KMS-11 (cell line): ENCODE measurements at regions not wholly inside any gene's neighbourhood (a gene's known extent, or its start where the extent isn't known, plus 50 kb on each side); places are given as distances from the start of the nearest gene placed in this dataset.

Experiments
- H2AFZ ChIP-seq: fragments of 200-600 bp; sonication (generic); 2 replicates; pipeline ENCODE4 v1.6.1; 2016; ENCODE audit warnings: antibody characterized with exemption, mixed run types, low read depth
- H3K27ac ChIP-seq: fragments of 200-600 bp; sonication (generic); 2 replicates; pipeline ENCODE4 v1.6.1; 2016; ENCODE audit warnings: mild to moderate bottlenecking, mixed run types
- H3K27me3 ChIP-seq: fragments of 200-600 bp; sonication (generic); 2 replicates; pipeline ENCODE4 v1.6.1; 2017; ENCODE audit warnings: mild to moderate bottlenecking, low read depth, mixed run types, moderate library complexity; ENCODE audit not compliant: insufficient read depth
- H3K36me3 ChIP-seq: fragments of 200-600 bp; sonication (generic); 2 replicates; pipeline ENCODE4 v1.6.1; 2017; ENCODE audit warnings: mild to moderate bottlenecking, mixed run types; ENCODE audit not compliant: insufficient read depth
- H3K4me1 ChIP-seq: fragments of 200-600 bp; sonication (generic); 2 replicates; pipeline ENCODE4 v1.6.1; 2016; ENCODE audit warnings: mild to moderate bottlenecking, low read depth, mixed run types; ENCODE audit not compliant: poor library complexity, severe bottlenecking
- H3K4me2 ChIP-seq: fragments of 200-600 bp; sonication (generic); 2 replicates; pipeline ENCODE4 v1.7.0; 2016; ENCODE audit warnings: mild to moderate bottlenecking, mixed run types
- H3K4me3 ChIP-seq: fragments of 200-600 bp; sonication (generic); IDR thresholded peaks from 2 replicates; pipeline ENCODE4 v1.6.1; 2017; ENCODE audit warnings: low read depth, low read length, mixed read lengths; ENCODE audit not compliant: insufficient read depth
- H3K79me2 ChIP-seq: fragments of 200-600 bp; sonication (generic); 2 replicates; pipeline ENCODE4 v1.6.1; 2016; ENCODE audit warnings: low read depth, mixed run types; ENCODE audit not compliant: insufficient read depth
- H3K9ac ChIP-seq: fragments of 200-600 bp; sonication (generic); 2 replicates; pipeline ENCODE4 v1.6.1; 2016; ENCODE audit warnings: mild to moderate bottlenecking, mixed run types
- H4K20me1 ChIP-seq: fragments of 200-600 bp; sonication (generic); 2 replicates; pipeline ENCODE4 v1.6.1; 2016; ENCODE audit warnings: mild to moderate bottlenecking, mixed run types; ENCODE audit not compliant: insufficient read depth
- CTCF ChIP-seq: fragments of 200-600 bp; sonication (generic); conservative IDR thresholded peaks from 2 replicates; pipeline ENCODE4 v1.6.1; 2017; ENCODE audit warnings: low read depth, mild to moderate bottlenecking, antibody characterized with exemption, low read length, moderate library complexity, mixed read lengths

DNA sequence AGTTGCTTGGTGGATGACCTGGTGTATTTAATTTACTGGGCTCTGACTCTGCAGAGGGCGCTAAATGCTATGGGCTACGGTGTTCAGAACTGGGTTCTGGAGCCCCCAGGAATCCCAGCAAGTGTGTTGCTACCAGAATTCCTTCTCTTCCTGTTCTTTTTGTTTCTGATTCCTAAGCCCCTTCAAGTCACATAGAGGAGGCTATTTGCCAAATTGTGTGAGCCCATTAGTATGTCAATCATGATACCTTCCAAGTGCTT lies 358.2 kb upstream of the SPRED2 start:
- no peak overlapping the region for H2AFZ ChIP-seq
- no peaks in the 10 kb centered on the region for H4K20me1 ChIP-seq
- H3K4me1 ChIP-seq = no peaks in the 10 kb centered on the region
- no peaks in the 10 kb centered on the region for H3K79me2 ChIP-seq
- no peaks in the 10 kb centered on the region for H3K36me3 ChIP-seq
- no peak overlapping the region for H3K4me3 ChIP-seq
- H3K4me2 ChIP-seq = no peak overlapping the region
- H3K27ac ChIP-seq = no peak overlapping the region
- no peak for TF ChIP-seq CTCF
- H3K9ac ChIP-seq = no peak overlapping the region
- H3K27me3 ChIP-seq = no peaks in the 10 kb centered on the region

DNA sequence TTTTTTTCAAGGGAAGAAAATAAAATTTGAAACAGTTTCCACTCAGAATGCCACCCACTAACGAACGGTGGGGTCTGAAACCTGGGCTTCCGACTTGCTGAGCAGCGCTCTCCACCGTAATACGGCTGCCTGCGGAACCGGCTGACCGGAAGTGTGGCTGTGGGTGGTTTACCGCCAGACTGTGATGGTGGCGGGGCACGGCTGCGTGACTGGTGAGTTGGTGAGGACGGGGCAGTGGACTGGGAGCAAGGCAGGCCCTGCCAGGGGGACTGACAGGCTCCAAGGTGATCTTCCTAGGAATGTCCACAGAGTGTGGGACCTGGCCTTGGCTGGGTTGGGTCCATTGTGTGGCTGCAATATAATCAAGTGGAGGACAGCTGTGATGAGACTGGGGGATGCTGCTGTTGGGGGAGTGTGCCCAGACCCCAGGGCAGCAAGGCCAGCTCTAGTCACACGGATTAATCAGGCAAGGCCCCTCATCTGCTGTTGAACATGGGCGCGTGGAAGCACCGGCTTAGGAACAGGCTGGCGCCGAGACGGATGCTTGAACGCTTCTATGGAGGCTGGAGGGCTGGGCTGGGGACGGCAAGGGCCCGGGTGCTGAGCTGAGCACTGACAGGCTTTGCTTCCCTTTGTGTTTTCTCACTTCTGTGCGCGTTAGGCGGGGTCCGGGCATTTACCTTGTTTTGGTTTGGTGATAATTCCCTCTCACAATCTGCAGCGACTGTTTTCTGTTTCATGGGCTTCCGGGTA lies 357.7 kb upstream of the SPRED2 start:
- no peaks in the 10 kb centered on the region for H3K27me3 ChIP-seq
- H3K9ac ChIP-seq = no peak overlapping the region
- H3K4me3 ChIP-seq = no peak overlapping the region
- H3K36me3 ChIP-seq = no peaks in the 10 kb centered on the region
- no peak overlapping the region for H3K4me2 ChIP-seq
- H3K27ac ChIP-seq = no peak overlapping the region
- no peak overlapping the region for H2AFZ ChIP-seq
- H3K79me2 ChIP-seq = no peaks in the 10 kb centered on the region
- no peaks in the 10 kb centered on the region for H4K20me1 ChIP-seq
- no peaks in the 10 kb centered on the region for H3K4me1 ChIP-seq
- no peak for TF ChIP-seq CTCF

DNA sequence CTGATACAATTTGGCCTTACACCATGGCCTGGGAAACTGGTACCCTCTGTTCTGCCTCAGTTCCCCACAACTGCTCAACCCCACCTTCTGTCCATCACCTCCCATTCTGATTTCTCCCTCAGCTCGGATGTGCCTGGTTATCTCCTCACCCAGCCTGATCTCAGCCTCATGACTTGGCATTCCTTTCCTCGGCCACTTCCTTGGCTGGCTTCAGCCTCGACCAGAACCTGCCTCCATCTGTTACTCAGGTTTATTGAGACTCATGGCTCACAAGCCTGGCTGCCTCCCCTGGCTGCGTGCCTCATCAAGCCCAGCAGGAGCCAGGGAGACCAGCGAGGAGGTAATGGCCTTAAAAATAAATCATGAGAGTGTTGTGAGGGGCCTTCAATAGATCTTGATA lies 356.2 kb upstream of the SPRED2 start:
- H3K4me2 ChIP-seq = no peak overlapping the region
- no peak overlapping the region for H3K27ac ChIP-seq
- no peaks in the 10 kb centered on the region for H3K79me2 ChIP-seq
- no peaks in the 10 kb centered on the region for H3K27me3 ChIP-seq
- no peaks in the 10 kb centered on the region for H4K20me1 ChIP-seq
- no peak overlapping the region for H3K9ac ChIP-seq
- H2AFZ ChIP-seq = no peak overlapping the region
- no peak for TF ChIP-seq CTCF
- H3K4me3 ChIP-seq = no peak overlapping the region
- H3K36me3 ChIP-seq = no peaks in the 10 kb centered on the region
- no peaks in the 10 kb centered on the region for H3K4me1 ChIP-seq

DNA sequence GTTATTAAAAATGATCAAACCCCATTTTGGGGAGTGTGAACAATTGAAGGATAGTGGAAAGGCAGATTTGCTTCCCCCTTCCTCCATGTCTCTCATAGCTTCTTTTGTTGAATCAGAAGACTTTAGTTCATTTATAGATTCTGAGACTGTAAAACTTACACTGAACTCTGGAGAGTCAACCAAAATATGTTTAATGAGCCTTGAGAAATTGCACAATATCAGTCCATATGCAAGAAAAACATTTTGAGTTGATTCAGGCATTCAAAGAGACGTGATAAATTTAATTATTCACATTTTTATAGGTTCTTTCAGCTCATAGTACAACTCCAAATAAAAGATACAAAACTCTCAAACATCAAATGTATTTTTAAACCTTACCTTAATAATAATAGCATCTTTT lies 354.4 kb upstream of the SPRED2 start:
- Histone ChIP-seq H2AFZ (no peak overlapping the region), H4K20me1 (no peaks in the 10 kb centered on the region), H3K9ac (no peak overlapping the region), H3K36me3 (no peaks in the 10 kb centered on the region), H3K79me2 (no peaks in the 10 kb centered on the region), H3K27me3 (no peaks in the 10 kb centered on the region), H3K27ac (no peak overlapping the region), H3K4me2 (no peak overlapping the region), H3K4me3 (no peak overlapping the region), H3K4me1 (no peaks in the 10 kb centered on the region)
- TF ChIP-seq CTCF = no peak
